ENCODE measurements at regions not wholly inside any gene's neighbourhood (a gene's known extent, or its start where the extent isn't known, plus 50 kb on each side); places are given as distances from the start of the nearest gene placed in this dataset.

DNA sequence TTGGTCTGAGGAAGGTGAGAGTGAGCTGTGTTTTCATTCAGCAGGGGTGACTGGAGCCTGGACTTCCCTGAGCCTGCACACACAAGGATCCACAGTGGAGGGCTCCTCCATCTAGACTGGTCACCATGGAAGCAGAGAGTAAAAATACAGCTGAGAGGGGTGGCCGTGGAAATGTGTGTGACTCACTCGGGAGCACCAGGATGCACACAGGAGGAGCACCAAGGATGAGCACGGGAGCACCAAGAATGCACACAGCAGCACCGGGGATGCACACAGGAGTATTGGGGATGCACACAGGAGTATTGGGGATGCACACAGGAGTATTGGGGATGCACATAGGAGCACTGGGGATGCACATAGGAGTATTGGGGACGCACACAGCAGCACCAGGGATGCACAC, 365.2 kb upstream of the MYT1L start:
- TF ChIP-seq EP300 (IDR thresholded peaks at IDR 0.05; ENCODE audit: borderline replicate concordance in 1 of 2, low read depth in 1 of 2, low read length in 1 of 2) (no peak), TEAD4 (IDR thresholded peaks at IDR 0.05; ENCODE audit: borderline replicate concordance, insufficient read depth) (no peak), PBX3 (IDR thresholded peaks at IDR 0.05) (no peak), MAX (IDR thresholded peaks at IDR 0.05; ENCODE audit: low read depth) (no peak), RCOR1 (IDR thresholded peaks at IDR 0.05; ENCODE audit: low read length) (no peak), FOXM1 (IDR thresholded peaks at IDR 0.05; ENCODE audit: low read depth) (no peak), YY1 (IDR thresholded peaks at IDR 0.05; ENCODE audit: low read depth) (no peak), NRF1 (IDR thresholded peaks at IDR 0.05; ENCODE audit: low read depth, low read length) (no peak), GATA2 (CRISPR knock-in tag; IDR thresholded peaks at IDR 0.05) (no peak), ZBTB33 (IDR thresholded peaks at IDR 0.05; ENCODE audit: borderline replicate concordance, low read depth) (no peak), EZH2phosphoT487 (IDR thresholded peaks at IDR 0.05; ENCODE audit: borderline replicate concordance, low read depth) (no peak), SMC3 (IDR thresholded peaks at IDR 0.05; ENCODE audit: low read depth, low read length) (no peak)
- TF ChIP-seq, protein P1, sequence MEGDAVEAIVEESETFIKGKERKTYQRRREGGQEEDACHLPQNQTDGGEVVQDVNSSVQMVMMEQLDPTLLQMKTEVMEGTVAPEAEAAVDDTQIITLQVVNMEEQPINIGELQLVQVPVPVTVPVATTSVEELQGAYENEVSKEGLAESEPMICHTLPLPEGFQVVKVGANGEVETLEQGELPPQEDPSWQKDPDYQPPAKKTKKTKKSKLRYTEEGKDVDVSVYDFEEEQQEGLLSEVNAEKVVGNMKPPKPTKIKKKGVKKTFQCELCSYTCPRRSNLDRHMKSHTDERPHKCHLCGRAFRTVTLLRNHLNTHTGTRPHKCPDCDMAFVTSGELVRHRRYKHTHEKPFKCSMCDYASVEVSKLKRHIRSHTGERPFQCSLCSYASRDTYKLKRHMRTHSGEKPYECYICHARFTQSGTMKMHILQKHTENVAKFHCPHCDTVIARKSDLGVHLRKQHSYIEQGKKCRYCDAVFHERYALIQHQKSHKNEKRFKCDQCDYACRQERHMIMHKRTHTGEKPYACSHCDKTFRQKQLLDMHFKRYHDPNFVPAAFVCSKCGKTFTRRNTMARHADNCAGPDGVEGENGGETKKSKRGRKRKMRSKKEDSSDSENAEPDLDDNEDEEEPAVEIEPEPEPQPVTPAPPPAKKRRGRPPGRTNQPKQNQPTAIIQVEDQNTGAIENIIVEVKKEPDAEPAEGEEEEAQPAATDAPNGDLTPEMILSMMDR (IDR thresholded peaks at IDR 0.05), result no peak
